Activated CD4-positive, alpha-beta T cell treated with anti-CD3 and anti-CD28 coated beads, Interleukin-2, amount 10 ng/mL, durations not matched to agents 7 days and 5 days (primary cell): ENCODE measurements at regions not wholly inside any gene's neighbourhood (a gene's known extent, or its start where the extent isn't known, plus 50 kb on each side); places are given as distances from the start of the nearest gene placed in this dataset.
"Not testable (repeated sequence)": the region's sequence is repeated elsewhere in the genome, so short reads cannot be mapped to it uniquely, and the experiment has no call there.

ENCODE experiments used
- CTCF ChIA-PET: fragments of 350-600 bp; sonication (Branson Sonifier 250); formaldehyde crosslinking; loops from one replicate; lab custom pipeline; 2021; ENCODE audit warnings: antibody characterized with exemption; lab: Charles Lee
- POLR2A ChIA-PET: fragments of 350-600 bp; sonication (Branson Sonifier 250); formaldehyde crosslinking; loops from one replicate; lab custom pipeline; 2021; ENCODE audit warnings: antibody characterized with exemption; lab: Charles Lee
- DNase-seq: peaks from one replicate; pipeline ENCODE4 v3.0.0-alpha.2; 2020
- H3K27ac Mint-ChIP-seq: one replicate; pipeline ENCODE4 v1.8.0; 2021; ENCODE audit warnings: mild to moderate bottlenecking, moderate library complexity, mixed read lengths
- H3K27me3 Mint-ChIP-seq: one replicate; pipeline ENCODE4 v1.8.0; 2021; ENCODE audit warnings: mixed read lengths
- H3K36me3 Mint-ChIP-seq: one replicate; pipeline ENCODE4 v1.8.0; 2021; ENCODE audit warnings: low read depth, mixed read lengths
- H3K4me1 Mint-ChIP-seq: one replicate; pipeline ENCODE4 v1.8.0; 2021; ENCODE audit warnings: mixed read lengths
- H3K4me3 Mint-ChIP-seq: one replicate; pipeline ENCODE4 v1.8.0; 2021; ENCODE audit warnings: mild to moderate bottlenecking, moderate library complexity, mixed read lengths
- H3K9me3 Mint-ChIP-seq: one replicate; pipeline ENCODE4 v1.8.0; 2021; ENCODE audit warnings: mixed read lengths

DNA sequence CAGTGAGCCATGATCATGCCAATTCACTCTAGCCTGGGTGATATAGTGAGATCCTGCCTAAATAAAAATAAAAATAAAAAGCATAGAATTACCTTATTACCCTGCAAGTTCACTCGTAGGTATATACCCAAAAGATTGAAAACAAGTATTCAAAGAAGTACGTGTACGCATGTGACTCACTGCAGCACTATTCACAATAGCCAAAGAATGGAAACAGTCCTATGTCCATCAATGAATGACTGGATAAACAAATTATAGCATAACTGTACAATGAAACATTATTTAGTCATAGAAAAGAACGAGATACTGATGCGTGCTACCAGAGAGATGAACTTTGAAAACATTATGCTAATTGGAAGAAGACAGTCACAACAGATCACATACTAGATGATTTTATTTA lies 204.6 kb upstream of the DIAPH2 start:
- Mint-ChIP-seq H3K4me3 (no peak overlapping the region), H3K4me1 (no peaks in the 10 kb centered on the region), H3K36me3 (no peaks in the 10 kb centered on the region), H3K9me3 (no peaks in the 10 kb centered on the region), H3K27ac (no peak overlapping the region), H3K27me3 (no peaks in the 10 kb centered on the region)
- ChIA-PET POLR2A (no interaction called here), CTCF (no interaction called here)
- DNase-seq, result no peak

DNA sequence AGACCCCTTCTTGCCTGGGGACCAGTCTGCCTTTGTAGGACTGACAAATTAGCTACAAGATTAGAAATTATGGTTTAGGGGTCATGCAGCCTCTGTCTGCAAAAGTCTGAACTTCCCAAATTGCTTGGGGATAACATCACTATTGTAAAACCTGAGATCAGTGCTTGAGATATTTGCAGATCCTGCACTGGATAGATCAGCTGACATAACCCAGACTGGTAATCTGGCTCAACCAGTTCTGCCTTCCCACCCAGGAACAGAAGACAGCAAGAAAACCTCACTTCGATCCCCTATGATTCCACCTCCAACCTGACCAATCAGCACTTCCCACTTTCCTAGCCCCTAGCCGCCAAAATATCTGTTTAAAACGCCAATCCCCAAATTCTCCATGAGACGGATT lies 202.8 kb upstream of the DIAPH2 start:
- no peak for DNase-seq
- no peak overlapping the region for H3K27ac Mint-ChIP-seq
- H3K9me3 Mint-ChIP-seq, result no peaks in the 10 kb centered on the region
- ChIA-PET POLR2A (no interaction called here), CTCF (no interaction called here)
- no peaks in the 10 kb centered on the region for H3K4me1 Mint-ChIP-seq
- no peaks in the 10 kb centered on the region for H3K36me3 Mint-ChIP-seq
- H3K4me3 Mint-ChIP-seq, result no peak overlapping the region
- no peaks in the 10 kb centered on the region for H3K27me3 Mint-ChIP-seq

DNA sequence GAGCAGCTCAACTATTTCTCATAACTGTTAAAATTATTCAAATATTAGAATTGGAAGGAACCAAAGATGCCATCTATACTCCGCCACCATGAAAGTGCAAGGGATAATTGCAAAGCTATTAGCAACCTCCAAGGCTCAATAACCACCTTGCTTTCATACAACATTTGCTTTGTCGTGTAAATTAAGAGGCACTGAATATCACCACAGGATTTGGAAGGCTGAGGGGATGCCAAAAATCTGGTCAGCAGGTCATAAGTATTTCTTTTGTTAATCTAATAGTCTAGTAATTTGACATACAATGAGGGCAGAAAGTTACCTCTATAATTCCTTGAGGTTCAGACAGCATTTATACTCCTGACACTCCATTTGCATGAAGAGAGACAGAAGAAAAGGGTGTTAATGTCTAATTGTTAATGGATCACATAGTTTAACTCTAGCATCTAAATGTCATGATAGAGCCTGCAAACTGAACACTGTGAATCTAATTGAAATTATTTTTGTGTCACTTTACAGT lies 200.9 kb upstream of the DIAPH2 start:
- no peak overlapping the region for H3K27ac Mint-ChIP-seq
- CTCF ChIA-PET, result no interaction called here
- no peaks in the 10 kb centered on the region for H3K27me3 Mint-ChIP-seq
- H3K9me3 Mint-ChIP-seq, result no peaks in the 10 kb centered on the region
- H3K4me1 Mint-ChIP-seq, result no peaks in the 10 kb centered on the region
- H3K4me3 Mint-ChIP-seq, result no peak overlapping the region
- POLR2A ChIA-PET, result no interaction called here
- H3K36me3 Mint-ChIP-seq, result no peaks in the 10 kb centered on the region
- DNase-seq, result no peak

DNA sequence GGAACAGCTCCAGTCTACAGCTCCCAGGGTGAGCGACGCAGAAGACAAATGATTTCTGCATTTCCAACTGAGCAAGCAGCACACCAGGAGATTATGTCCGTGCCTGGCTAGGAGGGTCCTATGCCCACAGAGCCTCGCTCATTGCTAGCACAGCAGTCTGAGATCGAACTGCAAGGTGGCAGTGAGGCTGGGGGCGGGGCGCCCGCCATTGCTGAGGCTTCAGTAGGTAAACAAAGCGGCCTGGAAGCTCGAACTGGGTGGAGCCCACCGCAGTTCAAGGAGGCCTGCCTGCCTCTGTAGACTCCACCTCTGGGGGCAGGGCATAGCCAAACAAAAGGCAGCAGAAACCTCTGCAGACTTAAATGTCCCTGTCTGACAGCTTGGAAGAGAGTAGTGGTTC lies 198.0 kb upstream of the DIAPH2 start:
- H3K36me3 Mint-ChIP-seq, POLR2A ChIA-PET, H3K4me3 Mint-ChIP-seq, H3K27me3 Mint-ChIP-seq, H3K27ac Mint-ChIP-seq, CTCF ChIA-PET, DNase-seq, H3K9me3 Mint-ChIP-seq, H3K4me1 Mint-ChIP-seq: not testable (repeated sequence)

DNA sequence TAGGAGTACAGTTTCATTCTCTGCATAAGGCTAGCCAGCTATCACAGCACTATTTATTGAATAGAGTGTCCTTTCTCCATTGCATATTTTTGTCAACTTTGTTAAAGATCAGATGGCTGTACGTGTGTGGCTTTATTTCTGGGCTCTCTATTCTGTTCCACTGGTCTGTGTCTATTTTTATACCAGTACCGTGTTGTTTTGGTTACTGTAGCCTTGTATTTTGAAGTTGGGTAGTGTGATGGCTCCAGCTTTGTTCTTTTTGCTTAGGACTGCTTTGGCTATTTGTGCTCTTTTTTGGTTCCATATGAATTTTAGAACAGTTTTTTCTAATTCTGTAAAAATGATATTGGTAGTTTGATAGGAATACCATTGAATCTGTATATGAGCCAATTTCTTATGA lies 182.1 kb upstream of the DIAPH2 start:
- Mint-ChIP-seq H3K27ac (no peak overlapping the region), H3K4me1 (no peaks in the 10 kb centered on the region), H3K4me3 (no peak overlapping the region), H3K9me3 (no peaks in the 10 kb centered on the region), H3K36me3 (no peaks in the 10 kb centered on the region), H3K27me3 (no peaks in the 10 kb centered on the region)
- CTCF ChIA-PET, result no interaction called here
- POLR2A ChIA-PET, result no interaction called here
- DNase-seq, result no peak

DNA sequence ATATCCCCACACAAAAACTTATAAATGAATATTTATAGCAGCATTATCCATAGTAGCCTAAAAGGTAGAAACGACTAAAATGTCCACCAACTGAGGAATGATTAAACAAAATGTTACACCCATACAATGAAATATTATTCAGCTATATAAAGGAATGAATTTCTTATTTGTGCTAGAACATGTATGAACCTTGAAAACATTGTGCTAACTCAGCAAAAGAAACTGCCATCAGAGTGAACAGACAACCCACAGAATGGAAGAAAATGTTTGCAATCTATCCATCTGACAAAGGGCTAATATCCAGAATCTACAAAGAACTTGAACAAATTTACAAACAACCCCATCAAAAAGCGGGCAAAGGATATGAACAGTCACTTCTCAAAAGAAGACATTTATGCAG lies 155.3 kb upstream of the DIAPH2 start:
- POLR2A ChIA-PET, DNase-seq, H3K36me3 Mint-ChIP-seq, H3K4me3 Mint-ChIP-seq, H3K27ac Mint-ChIP-seq, H3K4me1 Mint-ChIP-seq, H3K27me3 Mint-ChIP-seq, H3K9me3 Mint-ChIP-seq, CTCF ChIA-PET: not testable (repeated sequence)

DNA sequence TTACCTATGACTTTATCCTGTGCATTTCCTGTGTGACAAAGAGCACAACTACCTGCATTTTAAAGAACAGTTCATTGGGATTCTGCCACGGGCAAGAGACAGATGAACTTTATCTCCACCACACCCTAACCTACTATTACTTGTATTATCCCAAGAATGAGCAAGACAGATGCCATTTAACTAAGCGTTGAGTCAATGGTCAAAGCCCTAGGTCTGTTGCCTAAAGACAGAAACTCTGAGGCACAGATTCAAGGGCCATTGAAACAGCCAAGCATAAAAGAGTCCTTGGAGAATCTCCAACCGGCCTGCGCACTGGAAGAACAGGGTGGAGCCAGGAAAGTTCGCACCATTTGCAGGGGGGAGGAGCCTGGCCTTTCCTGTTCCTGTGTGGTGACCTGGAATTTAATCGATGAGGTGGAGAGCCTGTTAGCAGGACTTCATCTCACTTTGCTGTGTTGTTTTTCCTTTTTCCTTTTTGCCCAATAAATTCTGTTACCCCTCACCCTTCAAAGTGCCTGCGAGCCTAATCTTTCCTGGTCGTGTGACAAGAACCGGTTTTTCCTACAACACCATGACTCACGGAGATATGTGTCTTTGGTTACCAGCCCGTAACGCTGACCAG lies 146.4 kb upstream of the DIAPH2 start:
- CTCF ChIA-PET, result no interaction called here

DNA sequence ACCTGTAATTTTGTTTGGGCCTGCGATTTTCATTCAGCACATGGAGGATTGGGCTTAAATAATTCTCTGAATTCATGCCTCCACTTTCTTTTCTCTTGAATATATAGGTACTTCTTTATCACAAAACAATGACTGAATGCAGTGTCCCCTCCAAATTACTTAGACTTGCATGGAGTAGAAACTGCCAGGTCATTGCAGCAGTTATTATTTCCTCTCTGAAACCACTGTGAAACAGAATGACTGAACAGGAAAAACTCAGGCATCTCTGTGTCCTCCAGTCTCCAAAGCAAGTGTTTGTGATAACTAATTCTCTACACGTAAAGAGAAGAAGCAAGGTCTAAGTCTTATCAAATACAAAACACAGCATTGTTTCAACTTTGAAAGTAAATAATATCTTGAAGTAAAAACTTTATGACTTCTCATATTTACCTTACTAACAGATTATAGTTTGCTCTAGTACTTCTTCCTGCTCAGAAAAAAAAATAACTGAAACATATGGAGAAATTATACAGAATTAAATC lies 144.5 kb upstream of the DIAPH2 start:
- no peaks in the 10 kb centered on the region for H3K9me3 Mint-ChIP-seq
- H3K27me3 Mint-ChIP-seq, result no peaks in the 10 kb centered on the region
- CTCF ChIA-PET, result no interaction called here
- no peaks in the 10 kb centered on the region for H3K36me3 Mint-ChIP-seq
- H3K4me3 Mint-ChIP-seq, result no peak overlapping the region
- H3K4me1 Mint-ChIP-seq, result peaks cover 2% of the 10 kb centered on the region
- DNase-seq, result no peak
- POLR2A ChIA-PET, result no interaction called here
- H3K27ac Mint-ChIP-seq, result no peak overlapping the region

More for the DNA sequence above, 146.4 kb upstream of the DIAPH2 start:
- Mint-ChIP-seq H3K36me3 (no peaks in the 10 kb centered on the region), H3K9me3 (no peaks in the 10 kb centered on the region), H3K4me1 (peaks cover 2% of the 10 kb centered on the region), H3K4me3 (no peak overlapping the region), H3K27me3 (no peaks in the 10 kb centered on the region), H3K27ac (no peak overlapping the region)
- no peak for DNase-seq
- POLR2A ChIA-PET, result no interaction called here

DNA sequence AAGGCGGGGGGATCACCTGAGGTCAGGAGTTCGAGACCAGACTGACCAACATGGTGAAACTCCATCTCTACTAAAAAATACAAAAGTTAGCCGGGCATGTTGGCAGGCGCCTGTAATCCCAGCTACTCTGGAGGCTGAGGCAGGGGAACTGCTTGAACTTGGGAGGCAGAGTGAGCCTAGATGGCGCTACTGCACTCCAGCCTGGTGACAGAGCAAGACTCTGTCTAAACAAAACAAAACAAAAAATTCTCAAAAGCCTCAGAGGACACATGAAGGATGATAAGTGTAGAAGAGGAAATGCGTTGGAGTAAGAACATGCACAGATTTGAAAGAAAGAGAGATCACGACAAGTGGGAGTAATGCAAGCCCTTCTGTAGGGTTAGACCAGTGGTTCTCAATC lies 138.4 kb upstream of the DIAPH2 start:
- H3K27ac Mint-ChIP-seq, POLR2A ChIA-PET, CTCF ChIA-PET, DNase-seq, H3K27me3 Mint-ChIP-seq, H3K4me3 Mint-ChIP-seq, H3K9me3 Mint-ChIP-seq, H3K36me3 Mint-ChIP-seq, H3K4me1 Mint-ChIP-seq: not testable (repeated sequence)

DNA sequence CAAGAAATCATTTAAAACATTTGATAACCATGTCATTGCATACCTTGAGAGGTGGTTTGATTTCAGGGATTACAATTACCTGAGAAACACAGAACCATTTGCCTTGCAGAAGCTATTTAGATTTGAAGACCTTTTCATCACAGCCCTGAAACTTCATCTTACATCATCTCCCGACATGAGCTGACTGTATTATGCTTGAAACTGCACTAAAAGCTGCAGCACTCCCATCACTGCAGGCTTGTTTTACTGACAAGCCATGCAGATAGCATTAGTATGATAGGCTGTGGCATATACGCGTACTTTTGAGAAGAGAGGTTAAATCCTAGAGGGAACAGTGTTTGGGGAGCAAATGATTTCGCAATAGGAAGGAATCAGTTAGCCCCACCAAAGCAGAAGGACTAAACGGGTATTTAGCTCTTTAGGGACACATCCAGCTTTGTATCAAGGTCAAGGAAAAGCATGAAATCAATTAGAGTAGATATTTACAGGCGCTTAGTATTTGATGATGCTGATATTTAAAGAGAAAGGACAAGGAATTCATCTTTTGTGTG lies 133.2 kb upstream of the DIAPH2 start:
- CTCF ChIA-PET, result no interaction called here
- Mint-ChIP-seq H3K9me3 (no peaks in the 10 kb centered on the region), H3K27ac (no peak overlapping the region), H3K4me3 (no peak overlapping the region), H3K4me1 (no peaks in the 10 kb centered on the region), H3K27me3 (peaks cover 2% of the 10 kb centered on the region), H3K36me3 (no peaks in the 10 kb centered on the region)
- no peak for DNase-seq
- POLR2A ChIA-PET, result no interaction called here

DNA sequence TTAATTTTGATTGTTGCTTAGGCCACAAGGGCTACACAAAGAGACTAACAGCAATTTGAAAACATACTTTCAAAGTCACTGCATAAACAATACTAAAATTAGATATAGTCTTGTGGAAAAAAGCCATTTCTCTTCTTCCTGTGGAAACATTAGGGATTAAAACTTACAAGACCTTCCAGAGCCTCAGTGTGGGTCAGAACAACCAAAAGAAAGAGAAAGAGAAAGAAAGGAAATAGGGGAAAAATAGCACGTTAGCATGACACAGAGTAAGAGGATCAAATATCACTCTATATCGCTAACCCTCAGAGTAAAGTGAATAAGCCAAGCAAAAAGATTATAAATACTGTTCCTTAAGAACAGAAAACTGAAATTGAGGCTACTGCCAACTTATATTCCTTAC lies 127.8 kb upstream of the DIAPH2 start:
- Mint-ChIP-seq H3K4me3 (no peak overlapping the region), H3K36me3 (no peaks in the 10 kb centered on the region), H3K27ac (no peak overlapping the region), H3K4me1 (no peaks in the 10 kb centered on the region), H3K9me3 (no peaks in the 10 kb centered on the region), H3K27me3 (no peaks in the 10 kb centered on the region)
- no peak for DNase-seq
- ChIA-PET CTCF (no interaction called here), POLR2A (no interaction called here)

DNA sequence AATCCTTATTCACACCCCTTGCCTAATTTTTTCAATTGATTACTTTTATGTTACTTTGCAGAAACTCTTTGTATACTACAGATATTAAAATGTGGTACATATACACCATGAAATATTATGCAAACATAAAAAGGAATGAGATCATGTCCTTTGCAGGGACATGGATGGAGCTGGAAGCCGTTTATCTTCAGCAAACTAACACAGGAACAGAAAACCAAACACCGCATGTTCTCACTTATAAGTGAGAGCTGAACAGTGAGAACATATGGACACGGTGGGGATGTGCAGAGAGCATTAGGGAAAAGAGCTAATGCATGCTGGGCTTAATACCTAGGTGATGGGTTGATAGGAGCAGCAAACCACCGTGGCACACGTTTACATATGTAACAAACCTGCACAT lies 123.5 kb upstream of the DIAPH2 start:
- DNase-seq, H3K4me1 Mint-ChIP-seq, H3K27me3 Mint-ChIP-seq, CTCF ChIA-PET, POLR2A ChIA-PET, H3K36me3 Mint-ChIP-seq, H3K27ac Mint-ChIP-seq, H3K9me3 Mint-ChIP-seq, H3K4me3 Mint-ChIP-seq: not testable (repeated sequence)

DNA sequence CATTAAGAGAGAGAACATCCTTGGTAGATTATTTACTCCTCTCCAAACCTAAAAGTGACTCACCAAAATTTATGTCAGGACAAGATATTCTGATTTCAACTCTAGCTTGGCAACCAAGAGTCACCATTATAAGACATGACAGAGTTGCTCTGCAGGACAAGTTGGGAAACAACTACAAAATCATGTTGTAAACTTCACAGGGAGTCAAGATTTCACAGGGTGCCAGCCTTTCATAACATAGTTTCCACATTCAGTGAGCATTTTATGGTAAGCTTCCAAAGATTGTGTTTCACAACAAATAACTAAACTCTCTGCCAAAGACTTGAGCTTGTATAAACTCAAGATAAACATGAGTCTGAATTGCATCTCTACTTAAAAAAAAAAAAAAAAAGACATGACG lies 121.0 kb upstream of the DIAPH2 start:
- H3K4me3 Mint-ChIP-seq, result no peak overlapping the region
- ChIA-PET POLR2A (no interaction called here), CTCF (no interaction called here)

DNA sequence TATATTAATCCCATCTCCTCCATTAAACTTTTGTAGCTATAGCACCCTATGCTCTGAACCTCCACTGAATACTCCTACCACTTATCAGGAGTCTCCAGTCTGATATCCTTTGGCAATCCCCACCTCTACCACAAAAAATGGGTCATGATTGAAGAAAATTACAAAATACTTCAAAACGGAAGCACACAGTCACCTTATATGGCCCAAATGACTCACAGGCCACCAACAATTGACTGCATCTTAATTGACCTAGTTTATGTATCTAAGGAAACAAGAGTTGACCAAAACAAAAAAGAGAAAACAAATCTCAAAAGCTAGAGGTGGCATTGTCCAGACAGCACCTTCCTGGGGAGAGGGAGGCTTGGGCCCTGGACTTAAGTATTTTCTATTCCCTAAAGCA lies 120.0 kb upstream of the DIAPH2 start:
- no peak for DNase-seq
- no peaks in the 10 kb centered on the region for H3K4me1 Mint-ChIP-seq
- no peaks in the 10 kb centered on the region for H3K27me3 Mint-ChIP-seq
- H3K4me3 Mint-ChIP-seq, result no peak overlapping the region
- ChIA-PET POLR2A (no interaction called here), CTCF (no interaction called here)
- no peaks in the 10 kb centered on the region for H3K36me3 Mint-ChIP-seq
- H3K9me3 Mint-ChIP-seq, result no peaks in the 10 kb centered on the region
- H3K27ac Mint-ChIP-seq, result no peak overlapping the region

More for the DNA sequence above, 121.0 kb upstream of the DIAPH2 start:
- Mint-ChIP-seq H3K36me3 (no peaks in the 10 kb centered on the region), H3K27me3 (no peaks in the 10 kb centered on the region), H3K9me3 (no peaks in the 10 kb centered on the region), H3K4me1 (no peaks in the 10 kb centered on the region), H3K27ac (no peak overlapping the region)
- no peak for DNase-seq
